B cell (primary cell): ENCODE measurements at regions not wholly inside any gene's neighbourhood (a gene's known extent, or its start where the extent isn't known, plus 50 kb on each side); places are given as distances from the start of the nearest gene placed in this dataset.

Experiments
- ATAC-seq: fragments of 200-7000 bp; cut with Tn5 transposase; one replicate; pipeline ENCODE4 v1.10.0; 2021; ENCODE audit warnings: low read depth, mild to moderate bottlenecking, moderate number of reproducible peaks, moderate library complexity
- CTCF ChIA-PET: fragments of 350-600 bp; sonication (Branson Sonifier 250); formaldehyde crosslinking; loops from one replicate; lab custom pipeline; 2021; ENCODE audit warnings: antibody characterized with exemption, inconsistent platforms; lab: Charles Lee
- POLR2A ChIA-PET: fragments of 350-600 bp; sonication (Branson Sonifier 250); formaldehyde crosslinking; loops from one replicate; lab custom pipeline; 2021; ENCODE audit warnings: antibody characterized with exemption; lab: Charles Lee
- DNase-seq: peaks from one replicate; pipeline ENCODE4 v3.0.0; 2013
- H2AFZ ChIP-seq: 2 replicates; pipeline ENCODE4 v1.6.1; 2012; ENCODE audit warnings: mild to moderate bottlenecking, low read depth, low read length; ENCODE audit not compliant: insufficient read depth, poor library complexity, severe bottlenecking
- H3K27ac ChIP-seq, 2 donors: 1 replicate in 1 of 2; 2 replicates in 1 of 2; pipeline ENCODE4 v1.5.1; 2012 to 2013; ENCODE audit warnings: low read length in 2 of 2, mild to moderate bottlenecking in 2 of 2, moderate library complexity in 1 of 2
- H3K27me3 ChIP-seq, 4 experiments: fragments of 200-600 bp in 1 of 4; sonication (generic) in 1 of 4; replicated peaks in 1 of 4; 1 replicate in 2 of 4; 2 replicates in 2 of 4; pipeline versions ENCODE4 v1.6.1 to v1.7.0; 2013 to 2016; ENCODE audit warnings: low read length in 3 of 4, mild to moderate bottlenecking in 2 of 4, mixed read lengths in 1 of 4, moderate library complexity in 1 of 4; ENCODE audit not compliant: insufficient read depth in 4 of 4, control insufficient read depth in 3 of 4; ENCODE audit errors: control extremely low read depth in 1 of 4
- H3K36me3 ChIP-seq, 2 experiments: replicated peaks in 1 of 2; 1 replicate in 1 of 2; 2 replicates in 1 of 2; pipeline versions ENCODE4 v1.6.1 to v1.7.1; 2013; ENCODE audit warnings: low read length in 1 of 2; ENCODE audit not compliant: insufficient read depth in 2 of 2, control insufficient read depth in 1 of 2; ENCODE audit errors: control extremely low read depth in 1 of 2, extremely low read depth in 1 of 2
- H3K4me1 ChIP-seq, 2 donors: fragments of 200-600 bp in 1 of 2; sonication (generic) in 1 of 2; 1 replicate in 1 of 2; 2 replicates in 1 of 2; pipeline versions ENCODE4 v1.5.1 to v1.6.1; 2013 to 2017; ENCODE audit warnings: low read length in 2 of 2; ENCODE audit not compliant: control insufficient read depth in 2 of 2, insufficient read depth in 2 of 2
- H3K4me2 ChIP-seq: replicated peaks from 2 replicates; pipeline ENCODE3; 2012; ENCODE audit warnings: mild to moderate bottlenecking, low read depth, low read length; ENCODE audit not compliant: poor library complexity, severe bottlenecking
- H3K4me3 ChIP-seq, 5 experiments: fragments of 200-600 bp in 1 of 5; sonication (generic) in 1 of 5; 1 replicate in 3 of 5; 2 replicates in 2 of 5; pipeline versions ENCODE4 v1.5.1 to v1.7.0; 2011 to 2016; ENCODE audit warnings: low read length in 4 of 5, mild to moderate bottlenecking in 4 of 5, low read depth in 2 of 5, control low read depth in 1 of 5, moderate library complexity in 1 of 5; ENCODE audit not compliant: insufficient read depth in 1 of 5; ENCODE audit errors: control extremely low read depth in 1 of 5, extremely low read depth in 1 of 5
- H3K79me2 ChIP-seq: fragments of 200-600 bp; sonication (generic); one replicate; pipeline ENCODE4 v1.6.0; 2016; ENCODE audit warnings: low read length; ENCODE audit not compliant: control insufficient read depth, insufficient read depth
- H3K9ac ChIP-seq: fragments of 200-600 bp; sonication (generic); 2 replicates; pipeline ENCODE4 v1.6.1; 2017; ENCODE audit warnings: mild to moderate bottlenecking, low read length, moderate library complexity
- H3K9me3 ChIP-seq, 3 donors: one replicate each; pipeline versions ENCODE4 v1.6.1 to v1.7.1; 2013; ENCODE audit warnings: low read length in 2 of 3; ENCODE audit not compliant: control insufficient read depth in 2 of 3, insufficient read depth in 1 of 3; ENCODE audit errors: control extremely low read depth in 1 of 3
- H4K20me1 ChIP-seq: 2 replicates; pipeline ENCODE4 v1.6.0; 2012; ENCODE audit warnings: mild to moderate bottlenecking, low read length; ENCODE audit not compliant: insufficient read depth, control insufficient read depth, poor library complexity, severe bottlenecking
- H3K27ac Mint-ChIP-seq: one replicate; pipeline ENCODE4 v1.8.0; 2021; ENCODE audit warnings: mixed read lengths
- H3K27me3 Mint-ChIP-seq: one replicate; pipeline ENCODE4 v1.8.0; 2021; ENCODE audit warnings: mixed read lengths
- H3K4me1 Mint-ChIP-seq: one replicate; pipeline ENCODE4 v1.8.0; 2021; ENCODE audit warnings: mixed read lengths
- H3K4me3 Mint-ChIP-seq: one replicate; pipeline ENCODE4 v1.8.0; 2021; ENCODE audit warnings: mixed read lengths
- H3K9me3 Mint-ChIP-seq: one replicate; pipeline ENCODE4 v1.8.0; 2022; ENCODE audit warnings: mixed read lengths; ENCODE audit not compliant: insufficient read depth
- EZH2 ChIP-seq: IDR thresholded peaks from 2 replicates; pipeline ENCODE4 v1.6.1; 2012; ENCODE audit warnings: borderline replicate concordance, low read depth, mild to moderate bottlenecking, moderate library complexity, low read length; ENCODE audit not compliant: insufficient read depth, poor library complexity, severe bottlenecking
- WGBS: methylation state at CpG from one replicate; pipeline ENCODE4 v1.1.5; 2013; ENCODE audit warnings: missing lambda C conversion rate; ENCODE audit not compliant: insufficient coverage; 5-methylcytosine and 5-hydroxymethylcytosine counted together
- intact Hi-C: fragments of 100-400 bp; cut with micrococcal nuclease; formaldehyde crosslinking; loops from one replicate; pipeline ENCODE4 v1.10.0; 2022
- TF ChIP-seq, protein P1 (sequence below): fragments of 200-600 bp; IDR thresholded peaks from one replicate; pipeline ENCODE4 v1.8.0; 2022; ENCODE audit warnings: antibody characterized with exemption, mild to moderate bottlenecking

DNA sequence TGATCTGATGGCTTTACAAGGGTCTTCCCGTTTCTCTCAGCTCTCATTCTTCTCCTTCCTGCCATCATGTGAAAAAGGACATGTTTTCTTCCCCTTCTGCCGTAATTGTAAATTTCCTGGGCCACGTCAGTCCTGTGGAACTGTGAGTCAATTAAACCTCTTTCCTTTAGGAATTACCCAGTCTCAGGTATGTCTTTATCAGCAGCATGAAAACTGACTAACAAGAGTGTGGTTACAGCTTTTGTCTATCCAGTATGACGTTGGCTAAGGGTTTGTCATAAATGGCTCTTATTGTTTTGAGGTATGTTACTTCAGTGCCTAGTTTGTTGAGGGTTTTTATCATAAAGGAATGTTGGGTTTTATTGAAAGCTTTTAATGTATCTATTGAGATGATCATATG lies 501.6 kb downstream of the CAAP1 start:
- no peaks in the 10 kb centered on the region for H3K4me1 Mint-ChIP-seq
- H3K27ac Mint-ChIP-seq = no peak overlapping the region
- peaks cover 6% of the 10 kb centered on the region for H3K9me3 Mint-ChIP-seq
- Histone ChIP-seq H3K4me1 (no peaks in the 10 kb centered on the region), H3K36me3 (no peaks in the 10 kb centered on the region), H3K4me3 (no peak overlapping the region), H3K27ac (no peak overlapping the region), H2AFZ (no peak overlapping the region), H4K20me1 (no peaks in the 10 kb centered on the region), H3K9ac (no peak overlapping the region), H3K9me3 (peaks cover 0 to 14% (median 0%) of the 10 kb centered on the region in 3 donors), H3K4me2 (no peak overlapping the region), H3K27me3 (no peaks in the 10 kb centered on the region), H3K79me2 (no peaks in the 10 kb centered on the region)
- no peak overlapping the region for H3K4me3 Mint-ChIP-seq
- WGBS = 70% methylated on average over 3 of the region's 4 CpGs
- no peak for DNase-seq
- TF ChIP-seq EZH2 = no peak
- TF ChIP-seq, protein P1, sequence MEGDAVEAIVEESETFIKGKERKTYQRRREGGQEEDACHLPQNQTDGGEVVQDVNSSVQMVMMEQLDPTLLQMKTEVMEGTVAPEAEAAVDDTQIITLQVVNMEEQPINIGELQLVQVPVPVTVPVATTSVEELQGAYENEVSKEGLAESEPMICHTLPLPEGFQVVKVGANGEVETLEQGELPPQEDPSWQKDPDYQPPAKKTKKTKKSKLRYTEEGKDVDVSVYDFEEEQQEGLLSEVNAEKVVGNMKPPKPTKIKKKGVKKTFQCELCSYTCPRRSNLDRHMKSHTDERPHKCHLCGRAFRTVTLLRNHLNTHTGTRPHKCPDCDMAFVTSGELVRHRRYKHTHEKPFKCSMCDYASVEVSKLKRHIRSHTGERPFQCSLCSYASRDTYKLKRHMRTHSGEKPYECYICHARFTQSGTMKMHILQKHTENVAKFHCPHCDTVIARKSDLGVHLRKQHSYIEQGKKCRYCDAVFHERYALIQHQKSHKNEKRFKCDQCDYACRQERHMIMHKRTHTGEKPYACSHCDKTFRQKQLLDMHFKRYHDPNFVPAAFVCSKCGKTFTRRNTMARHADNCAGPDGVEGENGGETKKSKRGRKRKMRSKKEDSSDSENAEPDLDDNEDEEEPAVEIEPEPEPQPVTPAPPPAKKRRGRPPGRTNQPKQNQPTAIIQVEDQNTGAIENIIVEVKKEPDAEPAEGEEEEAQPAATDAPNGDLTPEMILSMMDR = no peak
- H3K27me3 Mint-ChIP-seq = no peaks in the 10 kb centered on the region
- intact Hi-C loops = no loop called here
- CTCF ChIA-PET = no interaction called here
- ATAC-seq = no peak
- POLR2A ChIA-PET = no interaction called here

- Mint-ChIP-seq H3K27ac (no peak overlapping the region), H3K27me3 (no peaks in the 10 kb centered on the region), H3K4me1 (no peaks in the 10 kb centered on the region), H3K4me3 (no peak overlapping the region), H3K9me3 (peaks cover 7% of the 10 kb centered on the region)
- H3K36me3 ChIP-seq = no peaks in the 10 kb centered on the region
- TF ChIP-seq EZH2 = no peak
- TF ChIP-seq, protein P1 = no peak
- POLR2A ChIA-PET = no interaction called here
- CTCF ChIA-PET = no interaction called here
- H3K4me1 ChIP-seq = no peaks in the 10 kb centered on the region
- no peaks in the 10 kb centered on the region for H3K27me3 ChIP-seq
- no peaks in the 10 kb centered on the region for H3K79me2 ChIP-seq
- no peak overlapping the region for H3K4me3 ChIP-seq
- no peak for ATAC-seq
- no CpG with 5 or more reads among the region's 2 CpGs for WGBS
- no peak overlapping the region for H2AFZ ChIP-seq
- no peak for DNase-seq
- H3K9me3 ChIP-seq = no peaks in the 10 kb centered on the region
- H3K27ac ChIP-seq = no peak overlapping the region
- H3K9ac ChIP-seq = no peak overlapping the region
- no peak overlapping the region for H3K4me2 ChIP-seq
- intact Hi-C loops = no loop called here
- H4K20me1 ChIP-seq = no peaks in the 10 kb centered on the region
These were observed 517.2 kb downstream of the CAAP1 start for GRCh38 chr9:26375448-26375847.
